ENCODE measurements at regions not wholly inside any gene's neighbourhood (a gene's known extent, or its start where the extent isn't known, plus 50 kb on each side); places are given as distances from the start of the nearest gene placed in this dataset.

- no peaks in the 10 kb centered on the region for H3K4me1 ChIP-seq (ENCODE audit: insufficient read depth, low read length)
- no peaks in the 10 kb centered on the region for H3F3A ChIP-seq (ENCODE audit: low read length, unreplicated experiment)
- H3K27ac ChIP-seq (ENCODE audit: low read length), result no peak overlapping the region
- no peak overlapping the region for H3K4me2 ChIP-seq (ENCODE audit: low read length)
- no peaks in the 10 kb centered on the region for H4K20me1 ChIP-seq (ENCODE audit: low read length)
- ChIA-PET CTCF (no interaction called here), POLR2A (ENCODE audit: unreplicated experiment) (no interaction called here)
- H3K4me3 ChIP-seq (ENCODE audit: low read length), result no peak overlapping the region
- H2AFZ ChIP-seq (ENCODE audit: low read length), result no peak overlapping the region
- BruUV-seq (replicated peaks), result no TSS peak
- TF ChIP-seq EZH2phosphoT487 (IDR thresholded peaks at IDR 0.05; ENCODE audit: borderline replicate concordance, low read length), result no peak
- no peaks in the 10 kb centered on the region for H3K27me3 ChIP-seq (ENCODE audit: low read length)
- H3K9ac ChIP-seq (ENCODE audit: low read length), result no peak overlapping the region
- no peak for ATAC-seq
- H3K9me3 ChIP-seq (ENCODE audit: low read length), result no peaks in the 10 kb centered on the region
- H3K79me2 ChIP-seq (ENCODE audit: low read length), result no peaks in the 10 kb centered on the region
- DNase-seq, result peak; percentile 12
- no peaks in the 10 kb centered on the region for H3K36me3 ChIP-seq (ENCODE audit: low read depth, low read length)
- no peaks in the 10 kb centered on the region for H3K9me2 ChIP-seq (replicated peaks; ENCODE audit: low read length)
- intact Hi-C loops (cut with micrococcal nuclease), result no loop called here
Observed at GRCh38 chr2:121140734-121141133, 144.3 kb downstream of the TFCP2L1 start.

- no peaks in the 10 kb centered on the region for H3K27me3 ChIP-seq (ENCODE audit: low read length)
- H3K4me1 ChIP-seq (ENCODE audit: insufficient read depth, low read length), result 0 out of 2 replicates have a peak, but pooled peaks cover under 1% of the 10 kb centered on the region
- DNase-seq (no peak), ATAC-seq (no peak)
- no peak overlapping the region for H3K4me3 ChIP-seq (ENCODE audit: low read length)
- ChIA-PET POLR2A (ENCODE audit: unreplicated experiment) (interaction anchor here (0.6 kb wide), 1 partner anchor 76 kb away, joined by 4 read pairs; no protein-coding TSS in a partner anchor), CTCF (interaction anchor here (0.7 kb wide), 1 partner anchor 214 kb away, joined by 3 read pairs; no protein-coding TSS in a partner anchor)
- no peak overlapping the region for H2AFZ ChIP-seq (ENCODE audit: low read length)
- no TSS peak for BruUV-seq (replicated peaks)
- no peaks in the 10 kb centered on the region for H3K36me3 ChIP-seq (ENCODE audit: low read depth, low read length)
- H3K9me3 ChIP-seq (ENCODE audit: low read length), result no peaks in the 10 kb centered on the region
- H3F3A ChIP-seq (ENCODE audit: low read length, unreplicated experiment), result no peaks in the 10 kb centered on the region
- TF ChIP-seq EZH2 (IDR thresholded peaks at IDR 0.05; ENCODE audit: low read length, unreplicated experiment) (no peak), CTCF (conservative IDR thresholded peaks at IDR 0.05; ENCODE audit: low read depth, low read length) (no peak), EZH2phosphoT487 (IDR thresholded peaks at IDR 0.05; ENCODE audit: borderline replicate concordance, low read length) (no peak)
- no peaks in the 10 kb centered on the region for H3K9me2 ChIP-seq (replicated peaks; ENCODE audit: low read length)
- H3K27ac ChIP-seq (ENCODE audit: low read length), result no peak overlapping the region
- H3K9ac ChIP-seq (ENCODE audit: low read length), result no peak overlapping the region
- no peaks in the 10 kb centered on the region for H3K79me2 ChIP-seq (ENCODE audit: low read length)
- intact Hi-C loops (cut with micrococcal nuclease), result no loop called here
- no peak overlapping the region for H3K4me2 ChIP-seq (ENCODE audit: low read length)
- no peaks in the 10 kb centered on the region for H4K20me1 ChIP-seq (ENCODE audit: low read length)
Observed at GRCh38 chr2:121142452-121142851, 142.6 kb downstream of the TFCP2L1 start.

- CTCF ChIA-PET, result interaction anchor here (0.6 kb wide), 1 partner anchor 34 kb away, joined by 5 read pairs; no protein-coding TSS in a partner anchor
- POLR2A ChIA-PET (ENCODE audit: unreplicated experiment), result no interaction called here
- intact Hi-C loops (cut with micrococcal nuclease), result no loop called here
Observed at GRCh38 chr2:121144111-121144510, 140.9 kb downstream of the TFCP2L1 start.

More at GRCh38 chr2:121144111-121144510, 140.9 kb downstream of the TFCP2L1 start:
- no peaks in the 10 kb centered on the region for H3K79me2 ChIP-seq (ENCODE audit: low read length)
- H3K4me2 ChIP-seq (ENCODE audit: low read length), result no peak overlapping the region
- no peak for DNase-seq
- no peaks in the 10 kb centered on the region for H4K20me1 ChIP-seq (ENCODE audit: low read length)
- no peak overlapping the region for H2AFZ ChIP-seq (ENCODE audit: low read length)
- H3K27me3 ChIP-seq (ENCODE audit: low read length), result no peaks in the 10 kb centered on the region
- no peak overlapping the region for H3K27ac ChIP-seq (ENCODE audit: low read length)
- no peaks in the 10 kb centered on the region for H3F3A ChIP-seq (ENCODE audit: low read length, unreplicated experiment)
- TF ChIP-seq EZH2phosphoT487 (IDR thresholded peaks at IDR 0.05; ENCODE audit: borderline replicate concordance, low read length) (no peak), EZH2 (IDR thresholded peaks at IDR 0.05; ENCODE audit: low read length, unreplicated experiment) (no peak), CTCF (conservative IDR thresholded peaks at IDR 0.05; ENCODE audit: low read depth, low read length) (no peak)
- H3K4me1 ChIP-seq (ENCODE audit: insufficient read depth, low read length), result peaks cover 7% of the 10 kb centered on the region; the same call in 1 of the 2 replicates
- BruUV-seq (replicated peaks), result no TSS peak
- no peak overlapping the region for H3K9ac ChIP-seq (ENCODE audit: low read length)
- no peaks in the 10 kb centered on the region for H3K9me3 ChIP-seq (ENCODE audit: low read length)
- no peak overlapping the region for H3K4me3 ChIP-seq (ENCODE audit: low read length)
- no peaks in the 10 kb centered on the region for H3K9me2 ChIP-seq (replicated peaks; ENCODE audit: low read length)
- no peaks in the 10 kb centered on the region for H3K36me3 ChIP-seq (ENCODE audit: low read depth, low read length)
- ATAC-seq, result no peak

Measured in PC-3 (cell line).